Caki2 (cell line): ENCODE measurements at regions not wholly inside any gene's neighbourhood (a gene's known extent, or its start where the extent isn't known, plus 50 kb on each side); places are given as distances from the start of the nearest gene placed in this dataset.

ENCODE experiments used
- DNase-seq: peaks from one replicate; pipeline ENCODE4 v3.0.0-alpha.2; 2015; ENCODE audit warnings: low read depth
- in situ Hi-C: cut with HindIII; loops from 2 replicates; pipeline ENCODE4 v1.10.0; 2016; ENCODE audit warnings: low sequenced_read_pairs, low pct_unique_long_range_greater_than_20kb, mixed read lengths

- in situ Hi-C loops = no loop called here
- DNase-seq = no peak
Measured at GRCh38 chr10:52923520-52923919, 150.9 kb upstream of the MBL2 start.

GRCh38 chr10:52918714-52919305, 146.2 kb upstream of the MBL2 start:
- in situ Hi-C loops = no loop called here
- DNase-seq = no peak

GRCh38 chr10:52915391-52915790, 142.8 kb upstream of the MBL2 start:
- no peak for DNase-seq
- in situ Hi-C loops = no loop called here

GRCh38 chr10:52911163-52911562, 138.6 kb upstream of the MBL2 start:
- no peak for DNase-seq
- in situ Hi-C loops = no loop called here

GRCh38 chr10:52908478-52908877, 135.9 kb upstream of the MBL2 start:
- in situ Hi-C loops = no loop called here
- no peak for DNase-seq

GRCh38 chr10:52906046-52906445, 133.5 kb upstream of the MBL2 start:
- in situ Hi-C loops = no loop called here
- peak; percentile 26 for DNase-seq

GRCh38 chr10:52903397-52903938, 130.9 kb upstream of the MBL2 start:
- DNase-seq = no peak
- in situ Hi-C loops = no loop called here

GRCh38 chr10:52900593-52900992, 128.0 kb upstream of the MBL2 start:
- no peak for DNase-seq
- in situ Hi-C loops = no loop called here

GRCh38 chr10:52897162-52897561, 124.6 kb upstream of the MBL2 start:
- in situ Hi-C loops = no loop called here
- no peak for DNase-seq

- peak; percentile 52 for DNase-seq
- in situ Hi-C loops = no loop called here
Measured at GRCh38 chr10:52895059-52895458, 122.5 kb upstream of the MBL2 start.

GRCh38 chr10:52890281-52890680, 117.7 kb upstream of the MBL2 start:
- in situ Hi-C loops = no loop called here

GRCh38 chr10:52889611-52890010, 117.0 kb upstream of the MBL2 start:
- in situ Hi-C loops = no loop called here
- no peak for DNase-seq

More at GRCh38 chr10:52890281-52890680, 117.7 kb upstream of the MBL2 start:
- no peak for DNase-seq

GRCh38 chr10:52883996-52884871, 111.7 kb upstream of the MBL2 start:
- in situ Hi-C loops = no loop called here

GRCh38 chr10:52879091-52879807, 106.7 kb upstream of the MBL2 start:
- peak; percentile 83 for DNase-seq
- in situ Hi-C loops = no loop called here

More at GRCh38 chr10:52883996-52884871, 111.7 kb upstream of the MBL2 start:
- peak; percentile 92 for DNase-seq

GRCh38 chr10:52877451-52877850, 104.9 kb upstream of the MBL2 start:
- in situ Hi-C loops = no loop called here
- no peak for DNase-seq

GRCh38 chr10:52875336-52875735, 102.8 kb upstream of the MBL2 start:
- no peak for DNase-seq
- in situ Hi-C loops = no loop called here

GRCh38 chr10:52874581-52874980, 102.0 kb upstream of the MBL2 start:
- no peak for DNase-seq
- in situ Hi-C loops = no loop called here

GRCh38 chr10:52871191-52871843, 98.7 kb upstream of the MBL2 start:
- in situ Hi-C loops = no loop called here
- no peak for DNase-seq
